A673 (cell line): ENCODE measurements at regions not wholly inside any gene's neighbourhood (a gene's known extent, or its start where the extent isn't known, plus 50 kb on each side); places are given as distances from the start of the nearest gene placed in this dataset.

Experiments used
- CTCF ChIP-seq: fragments of 300-800, 200-600 bp; sonication (generic); conservative IDR thresholded peaks from 2 replicates; pipeline ENCODE4 v1.5.1; 2017; ENCODE audit warnings: low read depth, mild to moderate bottlenecking, antibody characterized with exemption, low read length, moderate library complexity, mixed read lengths
- EZH2 ChIP-seq: fragments of 200-600 bp; sonication (generic); IDR thresholded peaks from 2 replicates; pipeline ENCODE4 v1.6.1; 2017; ENCODE audit warnings: borderline replicate concordance, low read depth, mild to moderate bottlenecking, mixed read lengths, antibody characterized with exemption, low read length; ENCODE audit not compliant: poor library complexity, severe bottlenecking

DNA sequence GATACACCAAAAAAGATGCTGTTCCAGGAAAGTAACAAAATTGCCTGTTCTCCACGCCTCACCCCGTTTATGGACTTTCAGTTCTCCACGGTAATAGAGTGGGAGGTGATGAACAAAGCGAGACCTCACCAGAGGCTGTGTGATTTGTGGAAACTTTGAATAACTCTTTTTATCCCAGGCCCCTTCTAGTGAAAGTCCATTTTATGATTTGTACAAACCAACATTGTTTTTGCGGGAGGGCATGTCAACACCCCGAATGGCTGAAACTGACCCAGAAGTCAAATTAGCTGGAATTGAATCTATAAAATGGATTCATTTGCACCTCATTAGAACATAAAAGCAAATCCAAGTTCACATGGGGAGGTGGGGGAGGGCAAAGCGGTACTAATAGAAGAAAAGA, 517.8 kb downstream of the CDH26 start:
- TF ChIP-seq EZH2 (no peak), CTCF (no peak)
